GM19238 (cell line): ENCODE measurements at regions not wholly inside any gene's neighbourhood (a gene's known extent, or its start where the extent isn't known, plus 50 kb on each side); places are given as distances from the start of the nearest gene placed in this dataset.

Source experiments
- DNase-seq: peaks from one replicate; pipeline ENCODE4 v3.0.0; 2011; ENCODE audit warnings: low spot score; ENCODE audit not compliant: insufficient read length

GRCh38 chr16:65534121-65534528 lies 412.3 kb upstream of the CDH11 start:
- no peak for DNase-seq

DNA sequence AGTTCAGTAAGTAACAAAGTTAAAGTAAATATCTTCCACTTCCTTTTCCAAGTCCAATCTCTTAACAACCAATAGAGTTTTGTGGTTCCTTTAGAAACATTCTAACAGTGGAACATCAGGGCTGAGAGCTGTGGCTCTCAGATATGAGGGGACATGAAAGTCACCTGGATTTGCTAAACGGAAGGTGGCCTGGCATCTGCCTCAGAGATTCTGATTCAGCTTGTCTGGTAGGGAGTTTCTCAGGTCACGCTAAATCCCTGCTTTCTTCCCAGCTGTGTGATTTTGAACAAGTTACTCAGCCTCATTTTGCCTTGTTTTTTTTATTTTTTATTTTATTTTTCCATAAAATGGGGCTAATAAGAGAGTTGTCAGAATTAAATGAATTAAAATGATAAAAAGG lies 411.0 kb upstream of the CDH11 start:
- DNase-seq: no peak

GRCh38 chr16:65532258-65532657 lies 410.4 kb upstream of the CDH11 start:
- no peak for DNase-seq

- no peak for DNase-seq
These were observed 409.6 kb upstream of the CDH11 start for GRCh38 chr16:65531475-65531874.

GRCh38 chr16:65525707-65526106 lies 403.8 kb upstream of the CDH11 start:
- no peak for DNase-seq

DNA sequence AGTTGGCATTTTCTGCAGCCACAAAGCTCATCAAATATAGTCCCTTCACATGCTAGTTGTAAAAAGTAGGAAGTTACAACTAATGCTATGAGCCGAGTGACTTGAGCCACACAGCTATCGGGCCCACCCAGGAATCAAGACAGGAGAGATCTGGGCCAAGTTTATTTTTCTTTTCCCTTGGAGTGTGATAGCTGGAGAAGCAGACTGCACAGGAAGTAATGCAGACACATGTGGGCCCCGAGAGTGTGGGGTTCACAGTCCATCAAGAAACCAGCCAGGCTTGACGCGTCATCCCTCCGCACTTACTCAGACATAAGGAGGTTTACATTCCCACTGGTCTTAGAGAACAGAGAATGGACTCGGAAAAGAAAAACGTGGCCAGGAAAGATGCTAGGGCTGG lies 403.1 kb upstream of the CDH11 start:
- no peak for DNase-seq

DNA sequence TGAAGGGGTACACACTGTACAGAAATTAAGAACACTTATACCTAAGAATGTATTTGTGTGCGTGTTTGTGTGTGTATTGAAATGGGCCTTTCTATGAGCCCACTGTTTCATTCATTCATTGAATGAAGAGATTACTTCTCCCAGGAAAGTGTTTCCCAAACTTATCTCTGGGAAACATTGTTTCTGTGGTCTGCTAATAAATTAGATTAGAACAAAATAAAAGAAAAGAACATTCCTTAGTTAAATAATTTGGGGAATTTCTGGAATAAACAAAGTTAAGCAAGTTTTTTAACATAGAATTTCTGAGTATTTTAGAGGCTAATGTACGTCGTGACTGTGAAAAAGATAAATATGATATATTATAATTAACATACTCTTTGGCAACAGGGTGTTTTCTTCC lies 402.4 kb upstream of the CDH11 start:
- no peak for DNase-seq

DNA sequence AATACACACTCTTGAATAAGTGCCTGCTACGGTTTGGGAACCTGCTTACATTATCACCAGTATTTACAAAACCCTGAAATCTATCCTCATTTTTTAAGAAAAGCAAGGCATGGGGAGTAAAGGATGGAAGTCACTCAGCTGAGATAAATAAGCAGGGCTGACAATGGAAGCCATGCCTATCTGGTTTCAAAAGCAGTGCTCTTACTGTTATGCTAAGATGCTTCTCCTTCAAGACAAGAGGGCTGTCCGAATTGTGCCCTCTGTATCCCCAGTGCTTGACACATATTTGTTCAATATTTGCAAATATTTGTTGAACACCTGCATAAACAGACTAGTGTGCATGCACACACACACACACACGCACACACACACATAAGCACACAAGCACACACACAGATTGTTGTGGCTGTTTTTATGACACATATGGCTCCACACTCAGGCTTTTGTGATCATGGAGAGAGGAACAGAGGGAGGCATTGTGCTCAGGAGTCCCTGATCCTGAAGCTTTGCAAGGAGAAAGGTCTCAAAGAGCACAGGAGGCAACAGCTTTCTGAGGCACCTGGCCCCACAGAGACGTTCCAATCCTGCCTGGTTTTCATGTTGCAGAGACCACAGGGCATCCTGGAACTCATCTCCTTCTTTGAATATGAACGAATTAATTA lies 401.6 kb upstream of the CDH11 start:
- DNase-seq: no peak

GRCh38 chr16:65522412-65522811 lies 400.5 kb upstream of the CDH11 start:
- no peak for DNase-seq

- no peak for DNase-seq
These were observed 399.9 kb upstream of the CDH11 start for GRCh38 chr16:65521633-65522328.

DNA sequence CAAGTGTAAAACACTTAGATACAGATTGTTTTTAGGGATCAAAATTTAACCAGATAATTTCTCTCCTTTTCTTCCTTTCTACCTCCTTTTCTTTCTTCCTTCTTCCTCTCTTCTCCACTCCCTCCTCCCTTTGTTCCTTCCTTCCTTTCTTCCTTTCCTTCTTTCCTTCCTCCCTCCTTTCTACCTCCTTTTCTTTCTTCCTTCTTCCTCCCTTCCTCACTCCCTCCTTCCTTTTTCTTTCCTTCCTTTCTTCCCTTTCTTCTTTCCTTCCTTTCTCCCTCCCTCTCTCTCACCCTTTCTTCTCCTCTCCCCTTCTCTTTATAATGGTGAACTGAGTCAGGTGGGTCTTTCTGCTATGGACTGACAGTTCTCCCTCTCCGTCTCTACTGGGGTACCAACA lies 397.5 kb upstream of the CDH11 start:
- no peak for DNase-seq

DNA sequence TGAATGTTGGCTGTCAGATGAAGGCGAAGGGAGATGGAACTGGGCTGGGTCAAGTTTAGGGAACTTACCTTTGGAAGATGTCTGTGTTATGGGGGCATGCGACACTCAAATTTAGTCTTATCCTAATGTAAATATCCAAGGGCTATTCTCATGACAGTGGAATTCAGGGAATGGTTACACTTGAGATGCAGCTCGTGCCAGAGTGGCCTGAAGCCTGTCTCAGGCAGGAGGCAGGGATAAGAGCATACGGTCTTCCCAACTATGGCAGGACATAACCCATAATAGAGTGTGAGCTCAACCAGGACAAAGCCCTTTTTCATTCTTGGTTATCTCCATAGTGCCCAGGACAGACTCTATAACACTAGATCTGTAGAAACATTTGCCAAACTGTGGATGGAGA lies 393.3 kb upstream of the CDH11 start:
- no peak for DNase-seq

- DNase-seq: no peak
These were observed 389.0 kb upstream of the CDH11 start for GRCh38 chr16:65510850-65511249.

GRCh38 chr16:65510241-65510640 lies 388.4 kb upstream of the CDH11 start:
- no peak for DNase-seq

GRCh38 chr16:65509172-65509571 lies 387.3 kb upstream of the CDH11 start:
- DNase-seq: no peak

DNA sequence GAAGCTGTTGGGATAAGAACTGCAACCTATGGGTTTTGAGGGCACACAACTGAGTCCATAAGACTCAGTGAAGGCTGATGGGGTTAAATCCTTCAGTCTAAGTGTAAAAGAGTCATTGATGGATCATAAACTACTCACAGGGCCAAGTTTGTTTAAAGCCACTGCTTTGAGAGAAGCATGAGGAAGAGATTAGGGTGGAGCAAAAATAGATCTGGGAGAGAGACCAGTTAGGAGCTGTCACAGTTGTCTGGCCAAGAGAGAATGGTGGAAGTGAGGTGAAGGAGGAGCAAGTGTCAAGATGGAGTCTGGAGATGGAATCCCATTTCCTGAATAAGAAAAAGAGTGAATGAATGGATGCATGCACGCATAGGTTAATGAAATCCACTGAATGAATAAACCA lies 379.1 kb upstream of the CDH11 start:
- DNase-seq: no peak

DNA sequence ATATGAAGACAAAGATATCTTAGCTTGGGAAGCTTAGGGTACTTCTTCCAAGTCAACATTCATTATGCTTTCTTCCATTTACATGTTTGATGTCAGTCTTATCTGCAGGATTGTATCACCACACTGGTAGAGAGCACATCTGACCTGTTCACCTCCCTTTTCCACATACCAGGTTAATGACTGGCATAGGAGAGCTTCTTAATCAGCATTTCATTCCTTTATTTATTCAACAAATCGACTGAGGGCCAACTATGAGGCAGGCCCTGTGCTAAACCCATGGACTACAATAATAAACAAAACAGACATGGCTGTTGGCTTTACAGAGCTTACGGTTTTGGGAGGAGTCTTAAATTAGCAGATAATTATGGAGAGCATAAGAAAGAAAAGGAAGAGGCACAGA lies 378.1 kb upstream of the CDH11 start:
- no peak for DNase-seq

DNA sequence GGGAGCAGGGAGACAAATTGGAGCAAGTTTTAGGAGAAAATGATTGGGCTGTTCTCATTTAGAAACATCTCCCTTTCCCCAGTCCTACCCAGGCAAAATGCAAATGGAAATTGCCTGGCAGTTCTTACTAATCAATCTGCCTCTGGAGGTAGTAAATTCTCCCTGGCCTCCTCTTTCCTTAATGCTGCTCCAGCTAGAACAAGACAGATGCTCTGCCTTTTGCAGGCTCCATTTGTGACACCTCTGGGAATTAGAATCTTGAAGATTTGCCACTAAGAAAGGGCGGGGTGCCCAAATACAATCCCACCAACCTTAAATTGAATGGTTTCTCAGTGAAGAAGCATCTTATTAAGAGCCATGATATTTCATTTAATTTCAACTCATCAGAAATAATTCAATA lies 377.7 kb upstream of the CDH11 start:
- no peak for DNase-seq

DNA sequence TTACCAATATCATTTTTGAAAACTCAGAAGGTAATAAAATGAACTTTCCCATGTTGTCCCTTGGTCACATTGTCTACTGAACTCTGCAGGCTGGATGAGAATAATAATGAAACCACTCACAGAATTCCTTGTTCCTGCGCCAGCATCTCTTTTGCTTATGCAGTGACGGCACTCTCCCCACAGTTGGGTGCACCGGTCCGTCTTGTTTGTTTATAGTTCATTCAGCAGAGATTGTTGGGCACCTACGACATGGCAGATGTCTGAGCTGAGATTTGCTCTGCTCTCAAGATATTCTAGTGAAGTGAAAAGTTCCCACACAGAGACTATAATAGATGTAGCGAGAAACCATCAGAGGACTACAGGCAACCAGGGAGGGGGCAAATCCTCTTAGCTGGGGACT lies 375.7 kb upstream of the CDH11 start:
- DNase-seq: no peak

- no peak for DNase-seq
These were observed 373.2 kb upstream of the CDH11 start for GRCh38 chr16:65495106-65495505.

DNA sequence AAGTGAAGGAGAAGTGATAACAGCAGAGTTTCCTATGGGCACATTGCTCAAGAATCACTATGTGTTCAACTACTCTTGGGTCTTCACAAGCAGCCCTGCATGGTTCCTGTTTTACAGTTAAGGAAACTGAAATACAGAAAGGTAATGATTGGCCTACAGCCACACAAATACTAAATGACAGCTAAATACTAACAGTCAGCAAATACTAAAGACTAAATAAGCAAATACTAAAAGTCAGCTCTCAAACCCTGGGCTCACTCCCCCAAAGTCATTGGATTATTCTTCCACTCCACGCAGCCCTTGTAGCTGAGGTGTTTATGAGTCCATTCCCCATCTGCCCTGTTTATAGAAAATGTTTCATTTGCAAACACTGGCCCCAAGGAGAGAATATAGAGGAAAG lies 372.7 kb upstream of the CDH11 start:
- no peak for DNase-seq

DNA sequence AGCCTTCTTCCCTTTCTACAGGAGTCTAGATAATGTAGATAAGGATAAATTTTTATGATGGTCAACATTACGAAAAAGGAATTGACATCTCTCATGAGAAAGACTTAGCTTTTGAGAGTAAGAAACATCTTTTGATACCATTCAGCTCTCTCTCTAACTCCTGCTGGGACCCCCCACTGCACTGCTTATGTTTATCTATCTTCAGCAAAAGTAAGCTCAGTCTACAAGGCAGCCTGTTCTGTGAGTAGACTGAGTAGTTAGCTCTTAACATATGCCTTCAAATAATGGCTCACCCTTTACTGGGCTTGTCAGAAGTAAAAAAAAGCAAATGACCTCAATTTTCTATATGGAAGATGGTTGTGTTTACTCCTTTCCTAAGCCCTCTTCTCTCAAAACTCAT lies 372.2 kb upstream of the CDH11 start:
- DNase-seq: no peak

DNA sequence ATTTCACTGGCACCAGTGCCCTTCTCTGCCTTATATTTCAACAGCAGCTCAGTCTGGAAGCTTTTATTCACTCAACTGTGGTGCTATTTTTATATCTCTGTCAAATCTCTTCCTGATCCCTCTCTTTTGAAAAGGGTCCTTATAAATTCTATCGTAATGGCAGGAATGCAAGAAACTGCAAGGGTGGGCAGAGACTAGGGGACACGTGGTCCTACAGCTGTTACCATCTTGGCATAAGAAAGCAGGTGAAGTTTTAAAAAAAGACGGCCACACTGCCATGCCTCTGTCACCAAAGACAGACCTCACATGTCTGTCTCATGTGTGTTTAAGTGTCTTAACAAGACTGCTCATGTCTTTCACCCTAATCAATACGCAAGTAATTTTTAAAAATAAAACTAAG lies 368.4 kb upstream of the CDH11 start:
- DNase-seq: no peak
